Hematopoietic multipotent progenitor cell treated with erythropoietin and hydrocortisone succinate and interleukin-3 and kit ligand, for 15 days (in vitro differentiated cells): ENCODE measurements at regions not wholly inside any gene's neighbourhood (a gene's known extent, or its start where the extent isn't known, plus 50 kb on each side); places are given as distances from the start of the nearest gene placed in this dataset.

ENCODE experiments used
- DNase-seq: peaks from one replicate; pipeline ENCODE4 v3.0.0-alpha.2; 2015; ENCODE audit warnings: low spot score

- no peak for DNase-seq
Observed at GRCh38 chr14:42944284-42944683, 1337.6 kb downstream of the LRFN5 start.

- no peak for DNase-seq
Observed at GRCh38 chr14:42931308-42931707, 1324.6 kb downstream of the LRFN5 start.

- DNase-seq, result no peak
Observed at GRCh38 chr14:42929806-42930480, 1323.3 kb downstream of the LRFN5 start.

- no peak for DNase-seq
Observed at GRCh38 chr14:42927313-42927712, 1320.6 kb downstream of the LRFN5 start.

- DNase-seq, result no peak
Observed at GRCh38 chr14:42921901-42922300, 1315.2 kb downstream of the LRFN5 start.

GRCh38 chr14:42918615-42919014 is 1311.9 kb downstream of the LRFN5 start:
- DNase-seq, result no peak

GRCh38 chr14:42911642-42912041 is 1305.0 kb downstream of the LRFN5 start:
- DNase-seq, result no peak

- DNase-seq, result no peak
Observed at GRCh38 chr14:42909659-42910058, 1303.0 kb downstream of the LRFN5 start.

GRCh38 chr14:42893183-42893582 is 1286.5 kb downstream of the LRFN5 start:
- DNase-seq, result no peak

GRCh38 chr14:42884100-42884499 is 1277.4 kb downstream of the LRFN5 start:
- DNase-seq, result no peak

- no peak for DNase-seq
Observed at GRCh38 chr14:42877716-42878115, 1271.0 kb downstream of the LRFN5 start.

- DNase-seq, result no peak
Observed at GRCh38 chr14:42872786-42873185, 1266.1 kb downstream of the LRFN5 start.

- DNase-seq, result no peak
Observed at GRCh38 chr14:42869681-42870080, 1263.0 kb downstream of the LRFN5 start.

GRCh38 chr14:42862114-42862513 is 1255.4 kb downstream of the LRFN5 start:
- DNase-seq, result no peak

GRCh38 chr14:42860371-42860770 is 1253.7 kb downstream of the LRFN5 start:
- DNase-seq, result no peak

- DNase-seq, result no peak
Observed at GRCh38 chr14:42856106-42856505, 1249.4 kb downstream of the LRFN5 start.

- DNase-seq, result no peak
Observed at GRCh38 chr14:42855085-42855484, 1248.4 kb downstream of the LRFN5 start.

- no peak for DNase-seq
Observed at GRCh38 chr14:42854061-42854460, 1247.4 kb downstream of the LRFN5 start.

- no peak for DNase-seq
Observed at GRCh38 chr14:42848652-42849051, 1242.0 kb downstream of the LRFN5 start.

GRCh38 chr14:42814817-42815216 is 1208.1 kb downstream of the LRFN5 start:
- DNase-seq, result no peak

- DNase-seq, result no peak
Observed at GRCh38 chr14:42806909-42807315, 1200.2 kb downstream of the LRFN5 start.

GRCh38 chr14:42804141-42804540 is 1197.5 kb downstream of the LRFN5 start:
- DNase-seq, result no peak

GRCh38 chr14:42802346-42802745 is 1195.7 kb downstream of the LRFN5 start:
- no peak for DNase-seq

- DNase-seq, result no peak
Observed at GRCh38 chr14:42792166-42792565, 1185.5 kb downstream of the LRFN5 start.
